Activated CD8-positive, alpha-beta T cell treated with anti-CD3 and anti-CD28 coated beads for 36 hours (primary cell): ENCODE measurements at regions not wholly inside any gene's neighbourhood (a gene's known extent, or its start where the extent isn't known, plus 50 kb on each side); places are given as distances from the start of the nearest gene placed in this dataset.

Experiments used
- ATAC-seq: fragments of 200-7000 bp; cut with Tn5 transposase; one replicate; pipeline ENCODE4 v1.10.0; 2021; ENCODE audit warnings: mild to moderate bottlenecking, moderate library complexity
- CTCF ChIA-PET: fragments of 350-600 bp; sonication (Branson Sonifier 250); formaldehyde crosslinking; loops from one replicate; lab custom pipeline; 2021; ENCODE audit warnings: antibody characterized with exemption; lab: Charles Lee
- POLR2A ChIA-PET: fragments of 350-600 bp; sonication (Branson Sonifier 250); formaldehyde crosslinking; loops from one replicate; lab custom pipeline; 2021; ENCODE audit warnings: antibody characterized with exemption; lab: Charles Lee
- DNase-seq: peaks from one replicate; pipeline ENCODE4 v3.0.0-alpha.2; 2020
- H3K27ac Mint-ChIP-seq: one replicate; pipeline ENCODE4 v1.8.0; 2021; ENCODE audit warnings: mild to moderate bottlenecking, mixed read lengths
- H3K27me3 Mint-ChIP-seq: one replicate; pipeline ENCODE4 v1.8.0; 2021; ENCODE audit warnings: mixed read lengths
- H3K36me3 Mint-ChIP-seq: one replicate; pipeline ENCODE4 v1.8.0; 2021; ENCODE audit warnings: low read depth, mixed read lengths
- H3K4me1 Mint-ChIP-seq: one replicate; pipeline ENCODE4 v1.8.0; 2021; ENCODE audit warnings: low read depth, mixed read lengths
- H3K4me3 Mint-ChIP-seq: one replicate; pipeline ENCODE4 v1.8.0; 2021; ENCODE audit warnings: mild to moderate bottlenecking, moderate library complexity, mixed read lengths
- H3K9me3 Mint-ChIP-seq: one replicate; pipeline ENCODE4 v1.8.0; 2021; ENCODE audit warnings: mixed read lengths
- CTCF ChIP-seq: fragments of 200-600 bp; IDR thresholded peaks from one replicate; pipeline ENCODE4 v1.8.0; 2022; ENCODE audit warnings: antibody characterized with exemption, mild to moderate bottlenecking
- intact Hi-C: fragments of 100-400 bp; cut with micrococcal nuclease; formaldehyde crosslinking; loops from one replicate; pipeline ENCODE4 v1.10.0; 2022

- Mint-ChIP-seq H3K27ac (no peak overlapping the region), H3K4me1 (no peaks in the 10 kb centered on the region), H3K36me3 (no peaks in the 10 kb centered on the region), H3K4me3 (no peak overlapping the region), H3K9me3 (no peaks in the 10 kb centered on the region), H3K27me3 (peaks cover 8% of the 10 kb centered on the region)
- ChIA-PET POLR2A (interaction anchor here (0.7 kb wide), 1 partner anchor 54 kb away, joined by 3 read pairs; no protein-coding TSS in a partner anchor), CTCF (no interaction called here)
- ATAC-seq: no peak
- intact Hi-C loops: no loop called here
- TF ChIP-seq CTCF: no peak
- DNase-seq: no peak
Observed at GRCh38 chr22:27032091-27032761, 374.8 kb downstream of the MIAT start.

GRCh38 chr22:27041745-27042310, 384.4 kb downstream of the MIAT start:
- ATAC-seq: no peak
- POLR2A ChIA-PET: no interaction called here
- CTCF ChIA-PET: no interaction called here

GRCh38 chr22:27043262-27043661, 385.9 kb downstream of the MIAT start:
- Mint-ChIP-seq H3K4me3 (no peak overlapping the region), H3K4me1 (no peaks in the 10 kb centered on the region), H3K27ac (no peak overlapping the region), H3K9me3 (no peaks in the 10 kb centered on the region), H3K27me3 (peaks cover 1% of the 10 kb centered on the region), H3K36me3 (no peaks in the 10 kb centered on the region)
- intact Hi-C loops: no loop called here
- DNase-seq (no peak), ATAC-seq (no peak)
- ChIA-PET POLR2A (no interaction called here), CTCF (no interaction called here)
- no peak for TF ChIP-seq CTCF

More at GRCh38 chr22:27041745-27042310, 384.4 kb downstream of the MIAT start:
- H3K4me1 Mint-ChIP-seq: no peaks in the 10 kb centered on the region
- H3K27me3 Mint-ChIP-seq: peaks cover 1% of the 10 kb centered on the region
- no peak overlapping the region for H3K4me3 Mint-ChIP-seq
- no peaks in the 10 kb centered on the region for H3K9me3 Mint-ChIP-seq
- intact Hi-C loops: no loop called here
- DNase-seq: no peak
- no peaks in the 10 kb centered on the region for H3K36me3 Mint-ChIP-seq
- no peak overlapping the region for H3K27ac Mint-ChIP-seq
- TF ChIP-seq CTCF: no peak

- Mint-ChIP-seq H3K27me3 (peaks cover 6% of the 10 kb centered on the region), H3K4me3 (no peak overlapping the region), H3K27ac (no peak overlapping the region), H3K9me3 (no peaks in the 10 kb centered on the region), H3K4me1 (no peaks in the 10 kb centered on the region), H3K36me3 (no peaks in the 10 kb centered on the region)
- no peak for TF ChIP-seq CTCF
- no peak for ATAC-seq
- intact Hi-C loops: no loop called here
- no peak for DNase-seq
- POLR2A ChIA-PET: no interaction called here
- CTCF ChIA-PET: no interaction called here
Observed at GRCh38 chr22:27045103-27045947, 387.9 kb downstream of the MIAT start.

GRCh38 chr22:27046086-27046485, 388.7 kb downstream of the MIAT start:
- intact Hi-C loops: no loop called here
- no peak for ATAC-seq
- POLR2A ChIA-PET: no interaction called here
- DNase-seq: no peak
- CTCF ChIA-PET: no interaction called here
- H3K27me3 Mint-ChIP-seq: peaks cover 8% of the 10 kb centered on the region
- no peaks in the 10 kb centered on the region for H3K4me1 Mint-ChIP-seq
- H3K36me3 Mint-ChIP-seq: no peaks in the 10 kb centered on the region
- no peak overlapping the region for H3K4me3 Mint-ChIP-seq
- H3K27ac Mint-ChIP-seq: no peak overlapping the region
- TF ChIP-seq CTCF: no peak
- no peaks in the 10 kb centered on the region for H3K9me3 Mint-ChIP-seq
